K562 (cell line): ENCODE measurements at regions not wholly inside any gene's neighbourhood (a gene's known extent, or its start where the extent isn't known, plus 50 kb on each side); places are given as distances from the start of the nearest gene placed in this dataset. TPM values are rescaled to one million over a fixed set of nuclear protein-coding genes. Genes with fewer than 3 reads are reported as not detected.

ENCODE experiments used
- CEBPG ChIP-seq, 3 experiments: fragments of 200-800 bp in 1 of 3; sonication (Bioruptor generic) in 1 of 3; sonication (generic) in 1 of 3; formaldehyde crosslinking in 1 of 3; IDR thresholded peaks in 2 of 3; conservative IDR thresholded peaks in 1 of 3; 2 replicates each; pipeline versions ENCODE4 v1.6.1 to v1.8.0; 2016 to 2022; ENCODE audit warnings: missing compliant biosample characterization in 2 of 3, missing genetic modification characterization in 2 of 3, mild to moderate bottlenecking in 1 of 3, missing genetic modification reagents in 1 of 3
- EP400 ChIP-seq: fragments of 450-650 bp; IDR thresholded peaks from 2 replicates; pipeline ENCODE4 v1.6.1; 2017; ENCODE audit warnings: antibody characterized with exemption, mild to moderate bottlenecking, moderate library complexity
- POLR2G ChIP-seq: fragments of 200-400 bp; formaldehyde crosslinking; IDR thresholded peaks from 2 replicates; pipeline ENCODE4 v1.6.1; 2017; ENCODE audit warnings: low read depth, mild to moderate bottlenecking, antibody characterized with exemption, low read length, moderate library complexity
- SIN3B ChIP-seq: fragments of 450-650 bp; IDR thresholded peaks from 2 replicates; pipeline ENCODE4 v1.6.1; 2017; ENCODE audit warnings: low read depth, mild to moderate bottlenecking, moderate library complexity
- small RNA-seq: library from RNA; depleted of rRNA; stranded (forward); fragments of <200 nt; gene quantifications from one replicate; pipeline ENCODE3, GENCODE V24; 2014

GRCh38 chr3:116647996-116648395 lies 61.6 kb upstream of the TUSC7 start (continued):
- TF ChIP-seq EP400 (no peak), SIN3B (no peak), POLR2G (no peak), CEBPG (CRISPR knock-in tag; IDR thresholded peaks at IDR 0.05) (no peak), CEBPG (tag; conservative IDR thresholded peaks at IDR 0.05 in 1 of 2, IDR thresholded peaks at IDR 0.05 in 1 of 2) (no peak)

Small RNA genes in the stretch of these regions (small RNA-seq; reads per million reads assigned to genes)
- not detected for gene RN7SL582P
